NB4 (cell line): ENCODE measurements at regions not wholly inside any gene's neighbourhood (a gene's known extent, or its start where the extent isn't known, plus 50 kb on each side); places are given as distances from the start of the nearest gene placed in this dataset.
"Not testable (repeated sequence)": the region's sequence is repeated elsewhere in the genome, so short reads cannot be mapped to it uniquely, and the experiment has no call there.

Experiments used
- DNase-seq: peaks from one replicate; pipeline ENCODE4 v3.0.0; 2010; ENCODE audit warnings: low read depth
- H3K4me3 ChIP-seq: one replicate; pipeline ENCODE4 v1.5.1; 2011; ENCODE audit warnings: mild to moderate bottlenecking, low read depth, low read length, moderate library complexity
- MYC ChIP-seq: IDR thresholded peaks from 2 replicates; pipeline ENCODE4 v1.6.1; 2011; ENCODE audit warnings: low read depth, low read length
- POLR2A ChIP-seq: IDR thresholded peaks from 2 replicates; pipeline ENCODE4 v1.6.1; 2011; ENCODE audit warnings: mild to moderate bottlenecking; ENCODE audit not compliant: insufficient read length; ENCODE audit errors: extremely low read depth
- TF ChIP-seq, protein P1 (sequence below): IDR thresholded peaks from one replicate; pipeline ENCODE4 v1.5.1; 2012; ENCODE audit warnings: low read depth, low read length
- TF ChIP-seq, protein P2 (sequence below): IDR thresholded peaks from 2 replicates; pipeline ENCODE4 v1.6.1; 2011; ENCODE audit warnings: low read depth, low read length

DNA sequence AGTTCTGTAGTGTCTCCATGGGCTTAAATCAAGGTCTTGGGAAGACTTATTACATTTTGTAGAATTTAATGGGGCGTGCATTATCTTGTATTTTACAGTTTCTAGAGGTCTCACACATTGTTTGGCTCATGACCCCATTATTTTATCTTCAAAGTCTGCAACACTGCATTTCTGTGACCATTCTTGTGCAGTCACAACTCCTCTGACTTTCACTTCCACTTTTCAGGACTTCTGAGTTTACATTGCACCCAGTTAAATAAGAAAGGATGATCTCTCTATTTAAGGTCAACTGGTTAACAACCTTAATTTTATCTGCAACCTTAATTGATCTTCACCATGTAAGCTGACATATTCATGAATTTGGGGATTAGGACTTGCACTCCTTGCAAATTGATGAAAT is 1186.6 kb downstream of the MRPL39 start:
- TF ChIP-seq, protein P1, sequence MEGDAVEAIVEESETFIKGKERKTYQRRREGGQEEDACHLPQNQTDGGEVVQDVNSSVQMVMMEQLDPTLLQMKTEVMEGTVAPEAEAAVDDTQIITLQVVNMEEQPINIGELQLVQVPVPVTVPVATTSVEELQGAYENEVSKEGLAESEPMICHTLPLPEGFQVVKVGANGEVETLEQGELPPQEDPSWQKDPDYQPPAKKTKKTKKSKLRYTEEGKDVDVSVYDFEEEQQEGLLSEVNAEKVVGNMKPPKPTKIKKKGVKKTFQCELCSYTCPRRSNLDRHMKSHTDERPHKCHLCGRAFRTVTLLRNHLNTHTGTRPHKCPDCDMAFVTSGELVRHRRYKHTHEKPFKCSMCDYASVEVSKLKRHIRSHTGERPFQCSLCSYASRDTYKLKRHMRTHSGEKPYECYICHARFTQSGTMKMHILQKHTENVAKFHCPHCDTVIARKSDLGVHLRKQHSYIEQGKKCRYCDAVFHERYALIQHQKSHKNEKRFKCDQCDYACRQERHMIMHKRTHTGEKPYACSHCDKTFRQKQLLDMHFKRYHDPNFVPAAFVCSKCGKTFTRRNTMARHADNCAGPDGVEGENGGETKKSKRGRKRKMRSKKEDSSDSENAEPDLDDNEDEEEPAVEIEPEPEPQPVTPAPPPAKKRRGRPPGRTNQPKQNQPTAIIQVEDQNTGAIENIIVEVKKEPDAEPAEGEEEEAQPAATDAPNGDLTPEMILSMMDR: no peak
- no peak for TF ChIP-seq POLR2A
- TF ChIP-seq MYC: no peak
- TF ChIP-seq, protein P2, sequence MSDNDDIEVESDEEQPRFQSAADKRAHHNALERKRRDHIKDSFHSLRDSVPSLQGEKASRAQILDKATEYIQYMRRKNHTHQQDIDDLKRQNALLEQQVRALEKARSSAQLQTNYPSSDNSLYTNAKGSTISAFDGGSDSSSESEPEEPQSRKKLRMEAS: no peak
- no peak for DNase-seq
- no peak overlapping the region for H3K4me3 ChIP-seq

DNA sequence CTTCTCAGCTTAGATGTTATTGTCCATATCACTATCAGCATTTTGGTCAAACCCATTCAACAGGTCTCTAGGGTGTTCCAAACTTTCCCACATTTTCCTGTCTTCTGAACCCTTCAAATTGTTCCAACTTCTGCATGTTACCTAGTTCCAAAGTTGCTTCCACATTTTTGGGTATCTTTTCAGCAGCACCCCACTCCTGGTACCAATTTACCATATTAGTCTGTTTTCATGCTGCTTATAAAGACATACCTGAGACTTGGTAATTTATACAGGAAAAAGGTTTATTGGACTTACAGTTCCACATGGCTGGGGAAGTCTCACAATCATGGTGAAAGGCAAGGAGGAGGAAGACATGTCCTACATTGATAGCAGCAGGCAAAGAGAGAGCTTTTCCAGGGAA is 1187.6 kb downstream of the MRPL39 start:
- DNase-seq, H3K4me3 ChIP-seq: not testable (repeated sequence)

DNA sequence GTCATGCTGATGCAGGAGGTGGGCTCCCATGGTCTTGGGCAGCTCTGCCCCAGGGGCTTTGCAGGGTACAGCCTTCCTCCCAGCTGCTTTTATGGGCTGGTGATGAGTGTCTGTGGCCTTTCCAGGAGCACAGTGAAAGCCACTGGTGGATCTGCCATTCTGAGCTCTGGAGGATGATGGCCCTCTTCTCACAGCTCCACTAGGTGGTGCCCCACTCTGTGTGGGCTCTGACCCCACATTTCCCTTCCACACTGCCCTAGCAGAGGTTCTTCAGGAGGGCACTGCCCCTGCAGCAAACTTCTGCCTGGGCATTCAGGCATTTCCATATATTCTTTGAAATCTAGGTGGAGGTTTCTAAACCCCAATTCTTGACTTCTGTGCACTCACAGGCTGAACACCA is 1188.6 kb downstream of the MRPL39 start:
- no peak for DNase-seq
- H3K4me3 ChIP-seq: no peak overlapping the region
- TF ChIP-seq, protein P1: no peak
- TF ChIP-seq, protein P2: no peak

DNA sequence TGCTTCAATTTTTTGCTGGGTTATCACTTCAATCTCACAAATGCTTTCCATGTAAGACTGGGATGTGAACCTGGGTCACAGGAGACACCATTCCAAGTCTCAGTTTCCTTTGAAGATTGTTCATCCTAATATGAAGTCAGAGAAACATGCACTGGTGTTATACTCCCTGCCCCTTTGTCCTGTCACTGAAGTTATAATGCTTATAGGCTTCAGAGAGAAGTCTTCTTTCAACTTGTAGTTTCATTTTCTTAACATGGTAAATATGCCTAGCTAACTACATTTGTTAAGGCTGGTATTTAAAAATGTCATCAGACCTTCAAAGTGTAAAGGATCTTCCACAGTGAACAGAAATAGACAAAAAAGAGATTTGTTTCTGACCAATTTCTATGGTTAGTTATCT is 1195.9 kb downstream of the MRPL39 start:
- no peak overlapping the region for H3K4me3 ChIP-seq
- TF ChIP-seq, protein P2: no peak
- TF ChIP-seq, protein P1: no peak
- TF ChIP-seq MYC: no peak
- TF ChIP-seq POLR2A: no peak
- no peak for DNase-seq

DNA sequence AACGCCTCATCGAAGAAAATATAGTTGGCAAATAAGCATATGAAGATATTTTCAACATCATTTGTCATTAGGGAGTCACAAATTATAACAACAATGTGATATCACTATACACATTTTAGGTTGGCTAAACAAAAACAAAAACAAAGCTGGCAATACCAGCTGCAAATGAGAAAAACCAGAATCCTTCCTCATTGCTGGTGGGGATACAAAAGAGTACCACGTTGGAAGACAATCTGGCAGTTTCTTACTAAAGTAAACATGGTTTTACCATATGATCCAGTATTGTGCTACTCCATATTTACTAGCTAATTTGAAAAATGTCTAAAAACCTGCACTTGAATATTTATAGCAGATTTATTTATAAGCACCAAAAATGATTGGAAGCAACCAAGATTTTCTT is 1204.1 kb downstream of the MRPL39 start:
- TF ChIP-seq POLR2A: no peak
- TF ChIP-seq, protein P1: no peak
- no peak for TF ChIP-seq MYC
- TF ChIP-seq, protein P2: no peak
- no peak overlapping the region for H3K4me3 ChIP-seq
- DNase-seq: no peak

DNA sequence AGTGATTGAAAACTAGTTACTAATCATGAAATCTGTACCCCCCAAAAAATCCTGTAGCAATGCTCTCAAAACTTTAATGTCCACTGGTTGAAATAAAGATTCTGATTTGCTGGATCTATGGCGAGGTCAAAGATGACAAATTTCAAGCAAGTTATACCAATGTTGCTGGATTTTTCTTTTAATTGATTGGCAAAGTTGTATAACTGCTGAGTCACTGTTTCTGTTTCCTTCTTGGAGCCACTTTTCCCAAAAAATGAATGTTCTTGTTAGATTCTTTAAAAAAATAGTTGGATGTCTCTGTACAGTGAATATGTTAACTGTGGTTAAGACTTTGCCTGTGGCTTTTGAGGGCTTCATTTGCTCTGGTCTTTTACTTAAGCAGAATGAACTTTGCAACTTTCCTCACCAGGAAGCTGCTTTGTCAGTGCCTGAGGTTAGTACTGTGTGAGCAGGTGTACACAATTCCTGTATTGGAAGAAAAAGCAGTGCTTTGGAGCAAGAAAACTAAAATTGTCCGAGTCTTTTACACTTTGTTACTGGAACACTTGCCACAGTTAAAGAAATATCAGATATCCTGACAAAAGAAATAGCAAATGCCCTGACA is 1211.9 kb downstream of the MRPL39 start:
- DNase-seq: no peak

More for the DNA sequence above, 1211.9 kb downstream of the MRPL39 start:
- TF ChIP-seq POLR2A: no peak
- TF ChIP-seq, protein P2: no peak
- TF ChIP-seq MYC: no peak
- TF ChIP-seq, protein P1: no peak
- H3K4me3 ChIP-seq: no peak overlapping the region
